Fibroblast of lung (primary cell): ENCODE measurements at regions not wholly inside any gene's neighbourhood (a gene's known extent, or its start where the extent isn't known, plus 50 kb on each side); places are given as distances from the start of the nearest gene placed in this dataset.

Source experiments
- EZH2 ChIP-seq: IDR thresholded peaks from 2 replicates; pipeline ENCODE4 v1.5.1; 2012; ENCODE audit warnings: low read length, control low read depth, mild to moderate bottlenecking; ENCODE audit errors: missing control alignments
- TF ChIP-seq, protein P1 (sequence below), 2 donors: IDR thresholded peaks in 1 of 2; conservative IDR thresholded peaks in 1 of 2; 1 replicate in 1 of 2; 2 replicates in 1 of 2; pipeline ENCODE4 v1.5.1; 2011 to 2012; ENCODE audit warnings: low read length in 2 of 2, control low read depth in 1 of 2, inconsistent platforms in 1 of 2, low read depth in 1 of 2, mild to moderate bottlenecking in 1 of 2

DNA sequence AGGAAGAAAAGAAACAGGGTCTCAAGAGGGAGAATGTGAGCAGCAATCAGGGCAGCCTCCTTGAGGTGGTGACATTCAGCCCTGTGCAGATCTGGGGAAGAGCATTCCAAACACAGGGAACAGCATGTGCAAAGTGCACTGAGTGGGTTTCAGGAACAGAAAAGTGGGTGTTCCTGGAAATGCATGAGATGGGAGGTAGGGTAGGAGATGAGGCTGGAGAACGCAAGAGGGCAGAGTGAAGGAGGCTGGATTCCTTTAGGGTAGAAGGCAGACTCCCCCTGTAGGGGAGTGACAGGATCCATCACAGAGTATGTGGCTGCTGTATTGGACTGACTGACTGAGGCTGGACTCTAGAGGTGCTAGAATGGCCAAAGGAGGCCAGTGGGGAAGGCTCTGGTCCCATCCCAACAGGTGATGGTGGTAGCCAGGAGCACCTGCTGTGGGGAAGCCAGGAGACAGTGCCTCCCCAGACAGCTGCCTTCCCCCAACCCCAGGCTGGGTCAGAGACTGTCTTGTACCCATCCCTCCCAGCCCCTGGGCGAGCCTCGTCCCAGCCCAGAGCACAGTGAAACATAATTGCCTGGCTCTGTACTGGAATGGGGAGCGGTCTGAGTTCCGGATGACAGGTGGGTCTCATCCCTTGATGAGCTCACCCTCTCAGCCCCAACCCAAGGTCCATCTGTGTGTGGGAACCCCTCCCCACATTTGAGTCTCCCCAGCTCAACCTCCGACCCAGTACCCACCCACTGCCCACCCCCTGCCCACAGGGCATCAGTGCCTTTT is 419.4 kb downstream of the MN1 start:
- TF ChIP-seq, protein P1, sequence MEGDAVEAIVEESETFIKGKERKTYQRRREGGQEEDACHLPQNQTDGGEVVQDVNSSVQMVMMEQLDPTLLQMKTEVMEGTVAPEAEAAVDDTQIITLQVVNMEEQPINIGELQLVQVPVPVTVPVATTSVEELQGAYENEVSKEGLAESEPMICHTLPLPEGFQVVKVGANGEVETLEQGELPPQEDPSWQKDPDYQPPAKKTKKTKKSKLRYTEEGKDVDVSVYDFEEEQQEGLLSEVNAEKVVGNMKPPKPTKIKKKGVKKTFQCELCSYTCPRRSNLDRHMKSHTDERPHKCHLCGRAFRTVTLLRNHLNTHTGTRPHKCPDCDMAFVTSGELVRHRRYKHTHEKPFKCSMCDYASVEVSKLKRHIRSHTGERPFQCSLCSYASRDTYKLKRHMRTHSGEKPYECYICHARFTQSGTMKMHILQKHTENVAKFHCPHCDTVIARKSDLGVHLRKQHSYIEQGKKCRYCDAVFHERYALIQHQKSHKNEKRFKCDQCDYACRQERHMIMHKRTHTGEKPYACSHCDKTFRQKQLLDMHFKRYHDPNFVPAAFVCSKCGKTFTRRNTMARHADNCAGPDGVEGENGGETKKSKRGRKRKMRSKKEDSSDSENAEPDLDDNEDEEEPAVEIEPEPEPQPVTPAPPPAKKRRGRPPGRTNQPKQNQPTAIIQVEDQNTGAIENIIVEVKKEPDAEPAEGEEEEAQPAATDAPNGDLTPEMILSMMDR (conservative IDR thresholded peaks at IDR 0.05 in 1 of 2, IDR thresholded peaks at IDR 0.05 in 1 of 2; ENCODE audit: low read depth in 1 of 2, low read length in 2 of 2) = no peak
- no peak for TF ChIP-seq EZH2
